ENCODE measurements at regions not wholly inside any gene's neighbourhood (a gene's known extent, or its start where the extent isn't known, plus 50 kb on each side); places are given as distances from the start of the nearest gene placed in this dataset.

DNA sequence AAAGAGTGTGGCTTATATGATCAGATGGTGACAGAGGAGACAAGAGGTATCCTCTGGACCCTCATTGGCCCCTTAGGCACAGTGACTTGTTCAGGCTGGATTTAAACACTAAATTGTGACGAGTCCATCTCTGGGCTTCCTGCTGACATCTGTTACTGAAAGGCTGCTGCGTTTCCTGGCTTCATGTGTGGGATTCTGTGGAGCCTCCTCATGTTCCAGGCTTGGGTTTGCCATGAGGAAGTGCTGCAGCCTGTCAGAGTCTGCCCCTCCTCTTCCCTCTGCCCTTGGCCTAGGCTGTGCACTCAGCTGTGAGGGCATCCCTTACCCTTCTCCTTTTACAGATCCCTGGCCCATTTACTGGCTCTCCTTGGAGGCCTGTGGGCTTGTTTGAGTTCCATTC is 159.1 kb upstream of the TTC29 start:
- no peak for TF ChIP-seq EP300 (IDR thresholded peaks at IDR 0.05)
- TF ChIP-seq, protein P1, sequence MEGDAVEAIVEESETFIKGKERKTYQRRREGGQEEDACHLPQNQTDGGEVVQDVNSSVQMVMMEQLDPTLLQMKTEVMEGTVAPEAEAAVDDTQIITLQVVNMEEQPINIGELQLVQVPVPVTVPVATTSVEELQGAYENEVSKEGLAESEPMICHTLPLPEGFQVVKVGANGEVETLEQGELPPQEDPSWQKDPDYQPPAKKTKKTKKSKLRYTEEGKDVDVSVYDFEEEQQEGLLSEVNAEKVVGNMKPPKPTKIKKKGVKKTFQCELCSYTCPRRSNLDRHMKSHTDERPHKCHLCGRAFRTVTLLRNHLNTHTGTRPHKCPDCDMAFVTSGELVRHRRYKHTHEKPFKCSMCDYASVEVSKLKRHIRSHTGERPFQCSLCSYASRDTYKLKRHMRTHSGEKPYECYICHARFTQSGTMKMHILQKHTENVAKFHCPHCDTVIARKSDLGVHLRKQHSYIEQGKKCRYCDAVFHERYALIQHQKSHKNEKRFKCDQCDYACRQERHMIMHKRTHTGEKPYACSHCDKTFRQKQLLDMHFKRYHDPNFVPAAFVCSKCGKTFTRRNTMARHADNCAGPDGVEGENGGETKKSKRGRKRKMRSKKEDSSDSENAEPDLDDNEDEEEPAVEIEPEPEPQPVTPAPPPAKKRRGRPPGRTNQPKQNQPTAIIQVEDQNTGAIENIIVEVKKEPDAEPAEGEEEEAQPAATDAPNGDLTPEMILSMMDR (IDR thresholded peaks at IDR 0.05) = no peak
